IPS DF 6.9 (cell line): ENCODE measurements at regions not wholly inside any gene's neighbourhood (a gene's known extent, or its start where the extent isn't known, plus 50 kb on each side); places are given as distances from the start of the nearest gene placed in this dataset.

ENCODE experiments used
- DNase-seq: peaks from one replicate; pipeline ENCODE4 v3.0.0-alpha.2; 2013; ENCODE audit warnings: low read depth, low spot score
- H3K27ac ChIP-seq: one replicate; pipeline ENCODE4 v1.5.1; 2013; ENCODE audit warnings: low read length, control low read depth
- H3K27me3 ChIP-seq: 2 replicates; pipeline ENCODE4 v1.6.1; 2013; ENCODE audit warnings: mild to moderate bottlenecking, low read length; ENCODE audit not compliant: control insufficient read depth, insufficient read depth
- H3K36me3 ChIP-seq: 2 replicates; pipeline ENCODE4 v1.6.1; 2013; ENCODE audit warnings: low read length; ENCODE audit not compliant: control insufficient read depth, insufficient read depth
- H3K4me1 ChIP-seq: 2 replicates; pipeline ENCODE4 v1.6.1; 2013; ENCODE audit warnings: low read length; ENCODE audit not compliant: control insufficient read depth, insufficient read depth
- H3K4me3 ChIP-seq: 2 replicates; pipeline ENCODE4 v1.5.1; 2013; ENCODE audit warnings: mild to moderate bottlenecking, low read length
- H3K9me3 ChIP-seq: 2 replicates; pipeline ENCODE4 v1.6.1; 2013; ENCODE audit warnings: low read length, inconsistent platforms; ENCODE audit not compliant: control insufficient read depth, insufficient read depth
- WGBS: extraction: QIAGEN DNeasy Blood & Tissue Kit; methylation state at CpG from one replicate; pipeline ENCODE4 v1.1.7; 2013; ENCODE audit warnings: mixed read lengths, missing lambda C conversion rate; ENCODE audit not compliant: insufficient read length, insufficient coverage; 5-methylcytosine and 5-hydroxymethylcytosine counted together

DNA sequence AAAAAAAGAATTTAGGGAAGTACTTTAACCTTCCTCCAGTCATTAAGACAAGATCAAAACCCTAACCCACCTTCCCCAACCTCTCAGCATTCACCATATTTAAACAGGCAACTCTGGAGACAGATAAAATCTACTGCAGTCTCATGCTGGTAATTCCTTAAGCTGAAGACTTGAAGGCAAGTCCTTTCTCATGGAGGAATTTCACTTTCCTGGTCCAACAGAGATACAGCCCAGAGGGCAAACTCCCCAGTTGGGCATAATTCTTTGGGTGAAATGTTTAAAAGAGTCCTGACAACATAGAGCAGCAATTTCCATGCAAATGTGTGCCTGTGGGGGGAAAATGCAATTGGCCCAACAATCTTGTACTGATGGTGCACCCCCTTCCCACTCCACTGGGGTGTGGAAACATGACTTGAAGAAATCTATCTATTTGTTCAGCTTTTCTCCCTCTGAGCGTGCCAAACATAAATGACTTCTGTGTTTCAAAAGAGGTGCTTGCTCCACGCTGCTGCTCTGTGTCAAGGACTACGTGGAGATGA, 131.8 kb upstream of the HNRNPA3 start:
- no CpG with 5 or more reads among the region's 3 CpGs for WGBS
- no peak overlapping the region for H3K27ac ChIP-seq
- no peaks in the 10 kb centered on the region for H3K27me3 ChIP-seq
- no peaks in the 10 kb centered on the region for H3K9me3 ChIP-seq
- no peak overlapping the region for H3K4me3 ChIP-seq
- no peaks in the 10 kb centered on the region for H3K36me3 ChIP-seq
- no peaks in the 10 kb centered on the region for H3K4me1 ChIP-seq
- no peak for DNase-seq

DNA sequence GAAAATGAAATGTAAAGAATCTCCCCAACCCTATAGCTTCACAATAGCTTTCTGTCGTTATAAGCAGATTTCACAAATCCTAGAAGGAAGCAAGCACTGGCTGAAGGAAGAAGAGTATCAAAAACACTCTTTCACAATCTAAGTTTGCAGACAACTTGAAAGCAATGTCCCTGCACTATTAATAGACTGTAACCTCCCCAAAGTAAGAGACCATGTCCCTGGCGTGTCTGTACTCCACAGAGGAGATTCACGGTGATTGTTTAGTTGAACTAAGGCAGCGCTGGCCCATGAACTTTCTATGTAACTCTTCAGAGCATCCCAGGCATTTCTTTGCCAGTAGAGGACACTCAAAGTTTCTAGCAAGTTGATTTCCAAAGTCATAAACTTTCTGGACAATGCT, 128.0 kb upstream of the HNRNPA3 start:
- Histone ChIP-seq H3K4me3 (no peak overlapping the region), H3K36me3 (no peaks in the 10 kb centered on the region), H3K27ac (no peak overlapping the region), H3K9me3 (no peaks in the 10 kb centered on the region), H3K4me1 (no peaks in the 10 kb centered on the region), H3K27me3 (no peaks in the 10 kb centered on the region)
- DNase-seq = no peak
- no CpG with 5 or more reads among the region's 4 CpGs for WGBS

DNA sequence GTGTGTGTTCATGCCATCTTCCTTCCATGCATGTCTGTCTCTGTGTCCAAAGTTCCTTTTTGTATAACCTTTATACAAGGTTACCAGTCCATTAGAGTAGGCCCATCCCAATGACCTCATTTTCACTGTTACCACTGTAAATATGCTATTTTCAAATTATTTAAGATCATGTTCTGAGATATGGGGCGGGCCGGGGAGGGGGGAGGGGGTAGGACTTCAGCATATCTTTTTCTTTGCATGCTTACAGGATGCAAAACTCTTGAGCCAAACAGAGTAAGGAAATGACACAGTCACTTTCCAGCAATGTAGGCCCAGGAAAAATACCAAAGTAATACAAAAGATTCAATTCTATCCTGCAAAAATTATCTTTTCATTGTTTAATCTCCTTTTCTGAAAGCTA, 124.1 kb upstream of the HNRNPA3 start:
- no CpG with 5 or more reads among the region's 2 CpGs for WGBS
- Histone ChIP-seq H3K9me3 (no peaks in the 10 kb centered on the region), H3K27me3 (no peaks in the 10 kb centered on the region), H3K36me3 (no peaks in the 10 kb centered on the region), H3K4me1 (no peaks in the 10 kb centered on the region), H3K4me3 (no peak overlapping the region), H3K27ac (no peak overlapping the region)
- DNase-seq = no peak

DNA sequence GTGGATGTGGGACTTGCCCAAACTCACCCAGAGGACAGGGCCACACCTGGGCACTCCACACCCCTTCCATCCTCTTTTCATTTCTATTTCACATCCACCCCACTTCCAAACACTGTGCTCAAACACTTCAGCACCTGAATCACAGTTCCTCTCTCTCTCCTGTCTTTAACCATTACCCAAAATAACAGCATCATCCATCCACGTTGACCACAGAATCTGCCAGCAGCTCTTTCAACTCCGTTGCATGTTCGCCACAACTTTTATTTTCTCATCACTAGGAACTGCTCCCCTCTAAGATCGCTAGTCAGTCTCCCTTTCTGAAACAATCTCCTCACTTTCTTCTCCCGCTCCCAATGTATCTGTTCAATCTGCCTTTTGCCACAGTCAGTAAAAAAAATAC, 121.6 kb upstream of the HNRNPA3 start:
- Histone ChIP-seq H3K4me1 (no peaks in the 10 kb centered on the region), H3K27me3 (no peaks in the 10 kb centered on the region), H3K9me3 (no peaks in the 10 kb centered on the region), H3K4me3 (no peak overlapping the region), H3K27ac (no peak overlapping the region), H3K36me3 (no peaks in the 10 kb centered on the region)
- WGBS = no CpG with 5 or more reads among the region's 5 CpGs
- no peak for DNase-seq

DNA sequence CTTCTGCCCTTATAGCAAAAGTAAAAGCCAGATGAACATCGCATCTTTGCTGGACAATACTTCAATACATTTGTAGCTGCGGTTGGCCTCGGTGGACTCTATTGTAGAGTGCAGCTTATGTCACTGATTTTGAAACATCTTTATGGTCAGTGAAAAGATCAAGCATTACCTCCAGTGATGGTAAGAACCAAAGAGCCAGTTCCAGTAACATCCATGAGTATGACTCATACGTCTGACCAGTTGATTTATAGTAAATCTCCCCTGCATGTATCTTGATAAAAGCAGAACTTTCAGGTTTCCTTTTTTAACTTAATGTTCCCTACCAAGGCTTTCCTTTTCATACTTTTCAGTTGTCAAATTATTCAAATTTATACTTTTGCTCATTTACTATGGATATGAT, 119.2 kb upstream of the HNRNPA3 start:
- no peaks in the 10 kb centered on the region for H3K4me1 ChIP-seq
- no peak overlapping the region for H3K27ac ChIP-seq
- no peak for DNase-seq
- H3K4me3 ChIP-seq = no peak overlapping the region
- no CpG with 5 or more reads among the region's 4 CpGs for WGBS
- H3K27me3 ChIP-seq = no peaks in the 10 kb centered on the region
- no peaks in the 10 kb centered on the region for H3K36me3 ChIP-seq
- no peaks in the 10 kb centered on the region for H3K9me3 ChIP-seq

DNA sequence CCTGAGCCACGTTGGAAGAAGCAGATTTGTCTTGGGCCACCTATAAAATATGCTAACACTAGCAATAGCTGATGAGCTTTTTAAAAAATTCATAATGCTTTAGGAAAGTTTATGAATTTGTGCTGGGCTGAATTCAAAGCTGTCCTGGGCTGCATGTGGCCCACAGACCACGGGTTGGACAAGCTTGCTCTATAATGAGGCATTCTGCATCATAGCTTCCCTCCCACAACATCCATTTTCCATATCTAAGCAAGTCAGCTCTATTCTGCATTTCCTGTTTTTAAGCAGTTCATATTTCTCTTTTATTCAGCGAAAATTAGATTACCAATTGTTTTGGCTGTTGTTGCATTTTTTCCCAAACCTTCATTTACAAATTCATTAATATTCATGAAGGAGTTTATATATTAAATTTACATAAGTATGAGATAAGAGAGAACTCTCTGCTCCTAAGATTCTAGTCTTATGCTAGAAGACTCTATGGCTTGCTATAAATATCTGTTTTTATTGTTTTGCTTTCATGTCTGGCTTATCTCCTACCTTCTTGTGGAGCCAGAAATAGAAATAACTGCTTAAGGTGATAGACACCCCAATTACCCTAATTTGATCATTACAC, 114.5 kb upstream of the HNRNPA3 start:
- Histone ChIP-seq H3K9me3 (no peaks in the 10 kb centered on the region), H3K27me3 (no peaks in the 10 kb centered on the region), H3K36me3 (no peaks in the 10 kb centered on the region), H3K27ac (no peak overlapping the region), H3K4me3 (no peak overlapping the region), H3K4me1 (no peaks in the 10 kb centered on the region)
- no CpG with 5 or more reads among the region's 3 CpGs for WGBS
- DNase-seq = no peak

DNA sequence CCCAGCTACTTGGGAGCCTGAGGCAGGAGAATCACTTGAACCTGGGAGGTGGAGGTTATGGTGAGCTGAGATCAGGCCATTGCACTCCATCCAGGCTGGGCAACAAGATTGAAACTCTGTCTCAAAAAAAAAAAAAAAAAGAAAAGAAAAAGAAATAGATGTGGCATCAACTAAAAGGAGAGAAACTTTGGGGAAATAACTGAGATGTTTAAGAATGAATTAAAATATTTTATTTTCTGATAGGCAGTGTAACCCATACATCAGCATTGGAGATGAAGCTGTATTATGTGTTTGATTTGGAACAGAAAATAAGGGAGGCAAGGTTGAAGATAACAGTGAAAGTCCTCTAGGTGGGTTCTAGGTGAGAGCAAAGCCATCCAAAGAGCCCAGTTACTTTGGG, 110.7 kb upstream of the HNRNPA3 start:
- Histone ChIP-seq H3K36me3 (no peaks in the 10 kb centered on the region), H3K4me3 (no peak overlapping the region), H3K27me3 (no peaks in the 10 kb centered on the region), H3K27ac (no peak overlapping the region), H3K4me1 (no peaks in the 10 kb centered on the region), H3K9me3 (no peaks in the 10 kb centered on the region)
- DNase-seq = no peak

DNA sequence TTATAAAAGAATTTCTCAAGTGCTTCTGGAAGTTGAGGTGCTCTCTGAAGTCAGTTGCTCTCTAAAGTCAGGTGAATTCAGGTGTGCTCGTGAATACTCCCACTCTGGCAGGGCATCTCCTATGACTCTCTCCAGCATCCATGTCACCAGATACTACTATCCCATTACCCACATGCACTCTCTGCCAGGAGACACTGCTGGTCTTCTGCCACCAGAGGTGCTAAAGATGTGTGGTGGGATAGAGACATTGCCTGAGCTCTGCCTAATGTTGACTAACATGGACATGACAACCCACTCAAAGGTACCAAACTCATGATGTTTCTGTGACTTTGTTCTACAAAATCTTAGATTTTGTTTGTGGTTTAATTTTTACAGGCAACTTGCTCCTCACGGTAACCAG, 106.4 kb upstream of the HNRNPA3 start:
- no peaks in the 10 kb centered on the region for H3K9me3 ChIP-seq
- no peaks in the 10 kb centered on the region for H3K36me3 ChIP-seq
- DNase-seq = no peak
- H3K4me1 ChIP-seq = no peaks in the 10 kb centered on the region
- no peak overlapping the region for H3K27ac ChIP-seq
- WGBS = no CpG with 5 or more reads among the region's 2 CpGs
- no peak overlapping the region for H3K4me3 ChIP-seq
- H3K27me3 ChIP-seq = no peaks in the 10 kb centered on the region

DNA sequence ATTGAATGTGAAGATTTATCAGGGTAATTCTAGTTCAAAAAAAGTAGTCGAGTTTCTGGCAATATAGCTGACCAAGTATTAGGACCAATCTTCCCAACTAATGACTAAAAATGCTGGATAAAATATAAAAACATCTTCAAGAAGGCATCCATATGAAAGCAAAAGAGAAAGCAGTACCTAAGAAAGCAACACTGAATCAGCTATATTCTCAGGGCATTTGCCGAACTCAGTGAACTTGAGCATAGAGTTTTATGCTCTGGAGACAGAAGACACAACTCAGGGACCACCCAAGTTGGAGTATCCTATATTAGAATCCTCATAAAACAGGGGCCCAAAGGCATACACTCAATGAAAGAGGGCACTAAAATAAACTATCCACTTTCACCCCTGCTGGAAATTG, 103.7 kb upstream of the HNRNPA3 start:
- Histone ChIP-seq H3K4me3 (no peak overlapping the region), H3K4me1 (no peaks in the 10 kb centered on the region), H3K27ac (no peak overlapping the region), H3K27me3 (no peaks in the 10 kb centered on the region), H3K9me3 (no peaks in the 10 kb centered on the region), H3K36me3 (no peaks in the 10 kb centered on the region)
- no peak for DNase-seq
- WGBS = no CpG with 5 or more reads among the region's 2 CpGs

DNA sequence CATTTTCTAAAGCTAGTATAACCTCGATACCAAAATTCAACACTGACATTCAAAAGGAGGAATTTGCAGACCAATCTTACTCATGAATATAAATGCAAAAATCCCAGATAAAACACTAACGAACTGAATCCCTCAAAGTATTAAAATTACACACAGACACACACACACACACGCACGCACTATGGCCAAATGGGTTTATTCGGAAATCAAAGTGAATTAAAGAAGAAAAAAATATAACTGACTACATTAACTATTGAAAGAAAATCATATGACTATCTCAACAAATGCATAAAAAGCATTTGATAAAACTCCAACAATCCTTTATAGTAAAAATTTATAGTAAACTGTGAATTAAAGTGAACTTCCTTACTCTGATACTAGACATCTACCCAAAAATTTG, 97.9 kb upstream of the HNRNPA3 start:
- H3K4me3 ChIP-seq = no peak overlapping the region
- no peaks in the 10 kb centered on the region for H3K36me3 ChIP-seq
- H3K27me3 ChIP-seq = no peaks in the 10 kb centered on the region
- no peaks in the 10 kb centered on the region for H3K4me1 ChIP-seq
- H3K9me3 ChIP-seq = no peaks in the 10 kb centered on the region
- WGBS = no CpG with 5 or more reads among the region's 5 CpGs
- no peak overlapping the region for H3K27ac ChIP-seq
- no peak for DNase-seq

DNA sequence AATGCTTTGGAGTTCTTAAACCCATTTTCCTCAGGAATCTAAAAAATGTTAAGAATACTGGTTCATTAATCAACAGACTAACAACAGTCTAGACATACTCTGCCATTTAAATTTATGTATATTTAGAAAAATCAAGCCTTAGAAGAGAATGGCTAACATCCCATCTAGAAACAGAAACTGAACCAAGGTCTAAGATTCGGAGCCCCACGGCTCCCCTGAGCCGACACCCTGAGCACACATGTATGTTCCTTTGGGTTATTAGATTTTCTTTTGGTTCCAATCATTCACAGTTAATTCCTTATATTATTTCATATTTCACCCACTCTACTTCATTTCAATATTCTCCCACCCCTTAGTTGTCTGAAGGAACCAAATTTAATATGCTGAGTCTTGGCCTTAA, 94.8 kb upstream of the HNRNPA3 start:
- no peak overlapping the region for H3K27ac ChIP-seq
- H3K4me1 ChIP-seq = no peaks in the 10 kb centered on the region
- WGBS = no CpG with 5 or more reads among the region's 3 CpGs
- H3K27me3 ChIP-seq = no peaks in the 10 kb centered on the region
- H3K9me3 ChIP-seq = no peaks in the 10 kb centered on the region
- no peak overlapping the region for H3K4me3 ChIP-seq
- no peak for DNase-seq
- no peaks in the 10 kb centered on the region for H3K36me3 ChIP-seq
